ENCODE measurements at regions not wholly inside any gene's neighbourhood (a gene's known extent, or its start where the extent isn't known, plus 50 kb on each side); places are given as distances from the start of the nearest gene placed in this dataset.

- H3K9me3 ChIP-seq (ENCODE audit: control insufficient read depth, insufficient read depth, low read depth, low read length), result no peaks in the 10 kb centered on the region
- CTCF ChIA-PET, result interaction anchor here (0.6 to 0.7 kb wide), 2 partner anchors 11 to 21 kb away, joined by 3 to 6 read pairs; no protein-coding TSS in a partner anchor
- POLR2A ChIA-PET, result no interaction called here
- no peak overlapping the region for H3K27ac ChIP-seq (ENCODE audit: extremely low read depth, low read depth, low read length)
- no peak for TF ChIP-seq ZBTB17 (tag by site-specific recombination; IDR thresholded peaks at IDR 0.05)
- H3K36me3 ChIP-seq (ENCODE audit: control insufficient read depth in 2 of 2, insufficient read depth in 1 of 2, low read length in 2 of 2), result no peaks in the 10 kb centered on the region
- no peak overlapping the region for H3K4me3 ChIP-seq (ENCODE audit: low read depth, low read length)
- no peaks in the 10 kb centered on the region for H3K4me1 ChIP-seq (ENCODE audit: control insufficient read depth, insufficient read depth, low read length)
Observed at GRCh38 chr1:181354865-181355264, 128.5 kb upstream of the CACNA1E start.

- H3K9me3 ChIP-seq (ENCODE audit: control insufficient read depth, insufficient read depth, low read depth, low read length), result no peaks in the 10 kb centered on the region
- no peaks in the 10 kb centered on the region for H3K36me3 ChIP-seq (ENCODE audit: control insufficient read depth in 2 of 2, insufficient read depth in 1 of 2, low read length in 2 of 2)
- H3K27ac ChIP-seq (ENCODE audit: extremely low read depth, low read depth, low read length), result no peak overlapping the region
- ChIA-PET CTCF (no interaction called here), POLR2A (no interaction called here)
- TF ChIP-seq GLI4 (tag by site-specific recombination; IDR thresholded peaks at IDR 0.05), result no peak
- TF ChIP-seq ZFP37 (tag by site-specific recombination; IDR thresholded peaks at IDR 0.05), result no peak
- H3K4me1 ChIP-seq (ENCODE audit: control insufficient read depth, insufficient read depth, low read length), result no peaks in the 10 kb centered on the region
- no peak overlapping the region for H3K4me3 ChIP-seq (ENCODE audit: low read depth, low read length)
Observed at GRCh38 chr1:181356505-181357340, 126.6 kb upstream of the CACNA1E start.

GRCh38 chr1:181359012-181359411 is 124.3 kb upstream of the CACNA1E start:
- POLR2A ChIA-PET, result no interaction called here
- CTCF ChIA-PET, result no interaction called here
- Histone ChIP-seq H3K4me3 (ENCODE audit: low read depth, low read length) (no peak overlapping the region), H3K36me3 (ENCODE audit: control insufficient read depth in 2 of 2, insufficient read depth in 1 of 2, low read length in 2 of 2) (no peaks in the 10 kb centered on the region), H3K9me3 (ENCODE audit: control insufficient read depth, insufficient read depth, low read depth, low read length) (no peaks in the 10 kb centered on the region), H3K4me1 (ENCODE audit: control insufficient read depth, insufficient read depth, low read length) (no peaks in the 10 kb centered on the region), H3K27ac (ENCODE audit: extremely low read depth, low read depth, low read length) (no peak overlapping the region)
- TF ChIP-seq ZBTB8A (tag by site-specific recombination; IDR thresholded peaks at IDR 0.05) (no peak), ZNF560 (tag by site-specific recombination; IDR thresholded peaks at IDR 0.05; ENCODE audit: borderline replicate concordance) (no peak), ZNF26 (tag by site-specific recombination; IDR thresholded peaks at IDR 0.05) (no peak), ZFP37 (tag by site-specific recombination; IDR thresholded peaks at IDR 0.05) (no peak), YY1 (tag by site-specific recombination; IDR thresholded peaks at IDR 0.05) (no peak), INSM2 (tag by site-specific recombination; IDR thresholded peaks at IDR 0.05) (no peak), ZNF701 (tag by site-specific recombination; IDR thresholded peaks at IDR 0.05) (no peak)

GRCh38 chr1:181364801-181365200 is 118.5 kb upstream of the CACNA1E start:
- POLR2A ChIA-PET, result no interaction called here
- Histone ChIP-seq H3K4me3 (ENCODE audit: low read depth, low read length) (no peak overlapping the region), H3K36me3 (ENCODE audit: control insufficient read depth in 2 of 2, insufficient read depth in 1 of 2, low read length in 2 of 2) (no peaks in the 10 kb centered on the region), H3K27ac (ENCODE audit: extremely low read depth, low read depth, low read length) (no peak overlapping the region), H3K4me1 (ENCODE audit: control insufficient read depth, insufficient read depth, low read length) (no peaks in the 10 kb centered on the region), H3K9me3 (ENCODE audit: control insufficient read depth, insufficient read depth, low read depth, low read length) (no peaks in the 10 kb centered on the region)
- CTCF ChIA-PET, result no interaction called here
- TF ChIP-seq HOXA7 (CRISPR knock-in tag; IDR thresholded peaks at IDR 0.05; ENCODE audit: borderline replicate concordance) (no peak), ZNF510 (tag by site-specific recombination; IDR thresholded peaks at IDR 0.05; ENCODE audit: insufficient replicate concordance) (no peak)
